ENCODE measurements at regions not wholly inside any gene's neighbourhood (a gene's known extent, or its start where the extent isn't known, plus 50 kb on each side); places are given as distances from the start of the nearest gene placed in this dataset.
A peak's percentile ranks its signal among the peaks of the same experiment; 100 is the strongest.

DNA sequence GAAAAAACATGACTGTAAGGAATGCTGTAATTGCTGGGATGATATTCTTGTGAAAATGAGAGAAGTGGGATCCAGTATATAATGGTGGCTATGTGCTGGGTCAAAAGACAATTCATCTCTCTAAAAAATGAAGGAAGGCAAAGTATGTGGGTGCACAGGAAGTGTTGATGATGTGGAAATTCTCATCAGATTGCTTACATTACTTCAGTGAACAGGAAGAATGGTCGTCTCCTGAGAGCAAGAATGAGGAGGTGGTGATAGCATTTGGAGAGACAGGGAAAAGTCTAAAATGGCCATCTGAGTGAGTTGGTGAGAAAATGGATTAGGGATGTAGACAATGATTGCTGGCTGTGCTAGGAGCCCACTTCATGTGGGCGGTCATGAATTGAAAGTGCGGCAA lies 253.5 kb upstream of the NREP start:
- ChIA-PET CTCF (no interaction called here), POLR2A (ENCODE audit: unreplicated experiment) (no interaction called here)
- dilution Hi-C loops (cut with HindIII; ENCODE audit: low sequenced_read_pairs, unreplicated experiment) = no loop called here
- peak overlapping the region; percentile 42; the same call in 1 of the 2 replicates for H3K14ac ChIP-seq (replicated peaks; ENCODE audit: low read depth, low read length)
- peak overlapping the region; percentile 71 for H2BK20ac ChIP-seq (ENCODE audit: low read depth, low read length)
- no peak overlapping the region for H2AFZ ChIP-seq (replicated peaks; ENCODE audit: low read length, poor library complexity)
- H3K4me2 ChIP-seq (ENCODE audit: low read depth, low read length) = no peak overlapping the region
- no peak overlapping the region for H2AK9ac ChIP-seq (replicated peaks; ENCODE audit: low read depth, low read length, poor library complexity)
- H2AK5ac ChIP-seq (ENCODE audit: low read depth, low read length) = peak overlapping the region; percentile 34; the same call in 1 of the 2 replicates
- H2BK15ac ChIP-seq (ENCODE audit: low read depth, low read length) = peak overlapping the region; percentile 68; the same call in 2 of the 3 replicates
- H4K8ac ChIP-seq (ENCODE audit: low read depth in 2 of 2, low read length in 2 of 2) = no peak overlapping the region
- H3K4me3 ChIP-seq (ENCODE audit: insufficient read depth, low read depth, low read length) = no peak overlapping the region
- peaks cover 7% of the 10 kb centered on the region for H3K4me1 ChIP-seq (ENCODE audit: control insufficient read depth, insufficient read depth, low read length)
- H3K9me3 ChIP-seq (ENCODE audit: control insufficient read depth, insufficient read depth, low read length) = no peaks in the 10 kb centered on the region
- H3K79me1 ChIP-seq (ENCODE audit: low read depth in 1 of 2, low read length in 2 of 2) = no peaks in the 10 kb centered on the region
- no peak overlapping the region for H3K27ac ChIP-seq (ENCODE audit: insufficient read depth, low read length)
- intact Hi-C loops (cut with micrococcal nuclease) = no loop called here
- H4K20me1 ChIP-seq (ENCODE audit: insufficient read depth, low read length) = no peaks in the 10 kb centered on the region
- H3K27me3 ChIP-seq (ENCODE audit: control insufficient read depth, insufficient read depth, low read length) = no peaks in the 10 kb centered on the region
- no peak overlapping the region for H3K9ac ChIP-seq (ENCODE audit: low read depth, low read length)
- in situ Hi-C loops (cut with MboI; ENCODE audit: low sequenced_read_pairs) = no loop called here
- H3K9me1 ChIP-seq (ENCODE audit: insufficient read depth, low read length) = peaks cover 3% of the 10 kb centered on the region
- TF ChIP-seq CEBPB (IDR thresholded peaks at IDR 0.05; ENCODE audit: low read depth, low read length) = no peak
- no peak for TF ChIP-seq SMC3 (IDR thresholded peaks at IDR 0.05; ENCODE audit: low read depth, low read length)
- no peak for TF ChIP-seq BHLHE40 (IDR thresholded peaks at IDR 0.05; ENCODE audit: low read depth, low read length)
- no peak for TF ChIP-seq MXI1 (IDR thresholded peaks at IDR 0.05; ENCODE audit: borderline replicate concordance, low read depth, low read length)
- TF ChIP-seq CHD1 (IDR thresholded peaks at IDR 0.05; ENCODE audit: low read depth, low read length) = no peak
- no peak for TF ChIP-seq RFX5 (IDR thresholded peaks at IDR 0.05; ENCODE audit: low read depth, low read length)
- TF ChIP-seq, protein P1, sequence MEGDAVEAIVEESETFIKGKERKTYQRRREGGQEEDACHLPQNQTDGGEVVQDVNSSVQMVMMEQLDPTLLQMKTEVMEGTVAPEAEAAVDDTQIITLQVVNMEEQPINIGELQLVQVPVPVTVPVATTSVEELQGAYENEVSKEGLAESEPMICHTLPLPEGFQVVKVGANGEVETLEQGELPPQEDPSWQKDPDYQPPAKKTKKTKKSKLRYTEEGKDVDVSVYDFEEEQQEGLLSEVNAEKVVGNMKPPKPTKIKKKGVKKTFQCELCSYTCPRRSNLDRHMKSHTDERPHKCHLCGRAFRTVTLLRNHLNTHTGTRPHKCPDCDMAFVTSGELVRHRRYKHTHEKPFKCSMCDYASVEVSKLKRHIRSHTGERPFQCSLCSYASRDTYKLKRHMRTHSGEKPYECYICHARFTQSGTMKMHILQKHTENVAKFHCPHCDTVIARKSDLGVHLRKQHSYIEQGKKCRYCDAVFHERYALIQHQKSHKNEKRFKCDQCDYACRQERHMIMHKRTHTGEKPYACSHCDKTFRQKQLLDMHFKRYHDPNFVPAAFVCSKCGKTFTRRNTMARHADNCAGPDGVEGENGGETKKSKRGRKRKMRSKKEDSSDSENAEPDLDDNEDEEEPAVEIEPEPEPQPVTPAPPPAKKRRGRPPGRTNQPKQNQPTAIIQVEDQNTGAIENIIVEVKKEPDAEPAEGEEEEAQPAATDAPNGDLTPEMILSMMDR (conservative IDR thresholded peaks at IDR 0.05; ENCODE audit: low read depth, low read length) = no peak
- no peak for TF ChIP-seq FOS (IDR thresholded peaks at IDR 0.05; ENCODE audit: low read depth, low read length)
- TF ChIP-seq NFE2L2 (IDR thresholded peaks at IDR 0.05; ENCODE audit: low read depth, low read length) = no peak
- no peak for TF ChIP-seq MAFK (IDR thresholded peaks at IDR 0.05; ENCODE audit: low read depth, low read length)
- no peak for TF ChIP-seq MAZ (IDR thresholded peaks at IDR 0.05; ENCODE audit: borderline replicate concordance, low read depth, low read length)
- TF ChIP-seq, protein P2, sequence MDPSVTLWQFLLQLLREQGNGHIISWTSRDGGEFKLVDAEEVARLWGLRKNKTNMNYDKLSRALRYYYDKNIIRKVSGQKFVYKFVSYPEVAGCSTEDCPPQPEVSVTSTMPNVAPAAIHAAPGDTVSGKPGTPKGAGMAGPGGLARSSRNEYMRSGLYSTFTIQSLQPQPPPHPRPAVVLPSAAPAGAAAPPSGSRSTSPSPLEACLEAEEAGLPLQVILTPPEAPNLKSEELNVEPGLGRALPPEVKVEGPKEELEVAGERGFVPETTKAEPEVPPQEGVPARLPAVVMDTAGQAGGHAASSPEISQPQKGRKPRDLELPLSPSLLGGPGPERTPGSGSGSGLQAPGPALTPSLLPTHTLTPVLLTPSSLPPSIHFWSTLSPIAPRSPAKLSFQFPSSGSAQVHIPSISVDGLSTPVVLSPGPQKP (IDR thresholded peaks at IDR 0.05; ENCODE audit: borderline replicate concordance, low read depth, low read length) = no peak
- no peak for TF ChIP-seq POLR2A (IDR thresholded peaks at IDR 0.05; ENCODE audit: low read depth, low read length)
- TF ChIP-seq RAD21 (IDR thresholded peaks at IDR 0.05; ENCODE audit: low read length) = no peak
- TF ChIP-seq RCOR1 (IDR thresholded peaks at IDR 0.05; ENCODE audit: insufficient replicate concordance, low read length) = no peak
- TF ChIP-seq, protein P3, sequence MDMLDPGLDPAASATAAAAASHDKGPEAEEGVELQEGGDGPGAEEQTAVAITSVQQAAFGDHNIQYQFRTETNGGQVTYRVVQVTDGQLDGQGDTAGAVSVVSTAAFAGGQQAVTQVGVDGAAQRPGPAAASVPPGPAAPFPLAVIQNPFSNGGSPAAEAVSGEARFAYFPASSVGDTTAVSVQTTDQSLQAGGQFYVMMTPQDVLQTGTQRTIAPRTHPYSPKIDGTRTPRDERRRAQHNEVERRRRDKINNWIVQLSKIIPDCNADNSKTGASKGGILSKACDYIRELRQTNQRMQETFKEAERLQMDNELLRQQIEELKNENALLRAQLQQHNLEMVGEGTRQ (IDR thresholded peaks at IDR 0.05; ENCODE audit: low read depth, low read length) = no peak
- H2BK5ac ChIP-seq (ENCODE audit: low read depth, low read length, poor library complexity, severe bottlenecking) = no peak overlapping the region
- no peak overlapping the region for H3K56ac ChIP-seq (ENCODE audit: extremely low read depth, insufficient read depth, low read length)
- peak overlapping the region; percentile 56 for H2BK120ac ChIP-seq (ENCODE audit: low read depth, low read length)
- peak overlapping the region; percentile 55; the same call in 1 of the 2 replicates for H3K18ac ChIP-seq (ENCODE audit: low read depth, low read length)
- no peak overlapping the region for H4K5ac ChIP-seq (ENCODE audit: low read depth, low read length)
- H3K4ac ChIP-seq (ENCODE audit: low read depth, low read length) = peak overlapping the region; percentile 50
- DNase-seq = no peak
- H3K23ac ChIP-seq (ENCODE audit: low read depth, low read length) = no peak overlapping the region
- H3K36me3 ChIP-seq (ENCODE audit: control insufficient read depth, insufficient read depth, low read length) = no peaks in the 10 kb centered on the region
- BruUV-seq (replicated peaks) = no TSS peak
- WGBS, 2 experiments (ENCODE audit: extremely low coverage in 2 of 2, insufficient read length in 1 of 2) = 100% methylated on average over 2 of the region's 3 CpGs; no CpG with 5 or more reads in 1 of the 2 experiments
- no peak for ATAC-seq (ENCODE audit: low read depth)
- H4K91ac ChIP-seq (ENCODE audit: insufficient read depth, low read depth, low read length) = peak overlapping the region; percentile 35; the same call in 1 of the 2 replicates
